Neural progenitor cell (in vitro differentiated cells): ENCODE measurements at regions not wholly inside any gene's neighbourhood (a gene's known extent, or its start where the extent isn't known, plus 50 kb on each side); places are given as distances from the start of the nearest gene placed in this dataset.

ENCODE experiments used
- DNase-seq: peaks from one replicate; pipeline ENCODE4 v3.0.0-alpha.2; 2016; ENCODE audit warnings: low spot score
- H2AFZ ChIP-seq: fragments of 200-600 bp; sonication (generic); replicated peaks from 2 replicates; pipeline ENCODE4 v1.6.1; 2016; ENCODE audit warnings: antibody characterized with exemption
- H3F3A ChIP-seq: fragments of 200-600 bp; sonication (generic); 2 replicates; pipeline ENCODE4 v1.6.1; 2016; ENCODE audit warnings: antibody characterized with exemption, low read depth
- H3K27ac ChIP-seq: fragments of 200-600 bp; sonication (generic); 2 replicates; pipeline ENCODE4 v1.5.1; 2016; ENCODE audit warnings: mild to moderate bottlenecking
- H3K27me3 ChIP-seq: fragments of 200-600 bp; sonication (generic); 2 replicates; pipeline ENCODE4 v1.6.1; 2016; ENCODE audit warnings: mild to moderate bottlenecking, moderate library complexity
- H3K36me3 ChIP-seq: fragments of 200-600 bp; sonication (generic); 2 replicates; pipeline ENCODE4 v1.5.1; 2016
- H3K4me1 ChIP-seq: fragments of 200-600 bp; sonication (generic); 2 replicates; pipeline ENCODE4 v1.6.1; 2016; ENCODE audit warnings: mixed run types
- H3K4me2 ChIP-seq: fragments of 200-600 bp; sonication (generic); 2 replicates; pipeline ENCODE4 v1.6.1; 2016
- H3K4me3 ChIP-seq: fragments of 200-600 bp; sonication (generic); 2 replicates; pipeline ENCODE4 v1.5.1; 2016
- H3K79me2 ChIP-seq: fragments of 200-600 bp; sonication (generic); 2 replicates; pipeline ENCODE4 v1.6.1; 2016; ENCODE audit warnings: low read depth
- H3K9ac ChIP-seq: fragments of 200-600 bp; sonication (generic); 2 replicates; pipeline ENCODE4 v1.6.1; 2016
- H3K9me3 ChIP-seq: fragments of 200-600 bp; sonication (generic); 2 replicates; pipeline ENCODE4 v1.5.1; 2016; ENCODE audit warnings: low read depth
- H4K20me1 ChIP-seq: fragments of 200-600 bp; sonication (generic); 2 replicates; pipeline ENCODE4 v1.6.1; 2016; ENCODE audit warnings: low read depth
- H3K27ac Mint-ChIP-seq: 3 replicates; pipeline ENCODE4 v1.8.0; 2021; ENCODE audit warnings: mixed read lengths
- H3K27me3 Mint-ChIP-seq: 2 replicates; pipeline ENCODE4 v1.8.0; 2022; ENCODE audit warnings: low read depth, mild to moderate bottlenecking, inconsistent platforms, moderate library complexity, mixed read lengths; ENCODE audit not compliant: insufficient read depth
- H3K36me3 Mint-ChIP-seq: 3 replicates; pipeline ENCODE4 v1.8.0; 2021; ENCODE audit warnings: mixed read lengths
- H3K4me1 Mint-ChIP-seq: 3 replicates; pipeline ENCODE4 v1.8.0; 2021; ENCODE audit warnings: mixed read lengths
- H3K4me3 Mint-ChIP-seq: 3 replicates; pipeline ENCODE4 v1.8.0; 2021; ENCODE audit warnings: mild to moderate bottlenecking, moderate library complexity, mixed read lengths
- H3K9me3 Mint-ChIP-seq: 3 replicates; pipeline ENCODE4 v1.8.0; 2020; ENCODE audit warnings: mixed read lengths
- EZH2 ChIP-seq: fragments of 200-600 bp; sonication (generic); IDR thresholded peaks from 2 replicates; pipeline ENCODE4 v1.6.1; 2017; ENCODE audit warnings: antibody characterized with exemption, mild to moderate bottlenecking, moderate library complexity
- EZH2phosphoT487 ChIP-seq: fragments of 200-600 bp; sonication (generic); IDR thresholded peaks from 2 replicates; pipeline ENCODE4 v1.6.1; 2017; ENCODE audit warnings: antibody characterized with exemption
- TF ChIP-seq, protein P1 (sequence below): fragments of 200-600 bp; sonication (generic); IDR thresholded peaks from 2 replicates; pipeline ENCODE4 v1.5.1; 2017; ENCODE audit warnings: antibody characterized with exemption, mild to moderate bottlenecking

GRCh38 chr15:24764375-24765171 is 89.0 kb downstream of the NPAP1 start:
- H3K9ac ChIP-seq = no peak overlapping the region
- no peak overlapping the region for H2AFZ ChIP-seq
- DNase-seq = no peak
- H3K4me3 Mint-ChIP-seq = no peak overlapping the region
- peaks cover 14% of the 10 kb centered on the region for H3F3A ChIP-seq
- no peak for TF ChIP-seq EZH2phosphoT487
- no peak for TF ChIP-seq EZH2
- TF ChIP-seq, protein P1, sequence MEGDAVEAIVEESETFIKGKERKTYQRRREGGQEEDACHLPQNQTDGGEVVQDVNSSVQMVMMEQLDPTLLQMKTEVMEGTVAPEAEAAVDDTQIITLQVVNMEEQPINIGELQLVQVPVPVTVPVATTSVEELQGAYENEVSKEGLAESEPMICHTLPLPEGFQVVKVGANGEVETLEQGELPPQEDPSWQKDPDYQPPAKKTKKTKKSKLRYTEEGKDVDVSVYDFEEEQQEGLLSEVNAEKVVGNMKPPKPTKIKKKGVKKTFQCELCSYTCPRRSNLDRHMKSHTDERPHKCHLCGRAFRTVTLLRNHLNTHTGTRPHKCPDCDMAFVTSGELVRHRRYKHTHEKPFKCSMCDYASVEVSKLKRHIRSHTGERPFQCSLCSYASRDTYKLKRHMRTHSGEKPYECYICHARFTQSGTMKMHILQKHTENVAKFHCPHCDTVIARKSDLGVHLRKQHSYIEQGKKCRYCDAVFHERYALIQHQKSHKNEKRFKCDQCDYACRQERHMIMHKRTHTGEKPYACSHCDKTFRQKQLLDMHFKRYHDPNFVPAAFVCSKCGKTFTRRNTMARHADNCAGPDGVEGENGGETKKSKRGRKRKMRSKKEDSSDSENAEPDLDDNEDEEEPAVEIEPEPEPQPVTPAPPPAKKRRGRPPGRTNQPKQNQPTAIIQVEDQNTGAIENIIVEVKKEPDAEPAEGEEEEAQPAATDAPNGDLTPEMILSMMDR = no peak
- peaks cover 5% of the 10 kb centered on the region for H3K27me3 Mint-ChIP-seq
- no peaks in the 10 kb centered on the region for H3K36me3 ChIP-seq
- no peaks in the 10 kb centered on the region for H3K27me3 ChIP-seq
- no peaks in the 10 kb centered on the region for H3K4me1 Mint-ChIP-seq
- no peak overlapping the region for H3K27ac ChIP-seq
- H3K9me3 Mint-ChIP-seq = peaks cover 4% of the 10 kb centered on the region
- H3K4me3 ChIP-seq = no peak overlapping the region
- no peak overlapping the region for H3K27ac Mint-ChIP-seq
- H3K9me3 ChIP-seq = no peaks in the 10 kb centered on the region
- H3K4me2 ChIP-seq = no peak overlapping the region
- no peaks in the 10 kb centered on the region for H3K4me1 ChIP-seq
- H3K79me2 ChIP-seq = no peaks in the 10 kb centered on the region
- no peaks in the 10 kb centered on the region for H3K36me3 Mint-ChIP-seq
- no peaks in the 10 kb centered on the region for H4K20me1 ChIP-seq

GRCh38 chr15:24766511-24767133 is 91.0 kb downstream of the NPAP1 start:
- DNase-seq = no peak
- no peak overlapping the region for H3K9ac ChIP-seq
- no peak overlapping the region for H3K4me2 ChIP-seq
- no peaks in the 10 kb centered on the region for H3K27me3 Mint-ChIP-seq
- no peak overlapping the region for H3K27ac Mint-ChIP-seq
- no peak overlapping the region for H3K27ac ChIP-seq
- no peaks in the 10 kb centered on the region for H3K27me3 ChIP-seq
- H2AFZ ChIP-seq = no peak overlapping the region
- TF ChIP-seq, protein P1 = no peak
- no peak for TF ChIP-seq EZH2
- no peak for TF ChIP-seq EZH2phosphoT487
- H3K9me3 Mint-ChIP-seq = peaks cover 2% of the 10 kb centered on the region
- no peak overlapping the region for H3K4me3 Mint-ChIP-seq
- H3K79me2 ChIP-seq = no peaks in the 10 kb centered on the region
- no peaks in the 10 kb centered on the region for H3K36me3 Mint-ChIP-seq
- H3K4me1 Mint-ChIP-seq = no peaks in the 10 kb centered on the region
- no peak overlapping the region for H3K4me3 ChIP-seq
- no peaks in the 10 kb centered on the region for H3K9me3 ChIP-seq
- H3K4me1 ChIP-seq = no peaks in the 10 kb centered on the region
- H3F3A ChIP-seq = peaks cover 14% of the 10 kb centered on the region
- no peaks in the 10 kb centered on the region for H3K36me3 ChIP-seq
- H4K20me1 ChIP-seq = no peaks in the 10 kb centered on the region

GRCh38 chr15:24772266-24772665 is 96.7 kb downstream of the NPAP1 start:
- peaks cover 11% of the 10 kb centered on the region for H3K9me3 Mint-ChIP-seq
- peak overlapping the region; percentile 64 for H2AFZ ChIP-seq
- peaks cover 13% of the 10 kb centered on the region for H3F3A ChIP-seq
- DNase-seq = peak; percentile 67
- peak overlapping the region; percentile 57 for H3K4me3 ChIP-seq
- H3K27ac ChIP-seq = peak overlapping the region; percentile 73
- no peaks in the 10 kb centered on the region for H3K36me3 ChIP-seq
- H4K20me1 ChIP-seq = no peaks in the 10 kb centered on the region
- peak overlapping the region; percentile 78 for H3K4me2 ChIP-seq
- H3K4me3 Mint-ChIP-seq = peak overlapping the region; percentile 94
- H3K4me1 ChIP-seq = no peaks in the 10 kb centered on the region
- H3K27ac Mint-ChIP-seq = no peak overlapping the region
- H3K9ac ChIP-seq = no peak overlapping the region
- TF ChIP-seq EZH2phosphoT487 (no peak), EZH2 (no peak)
- TF ChIP-seq, protein P1 = peak; percentile 56
- H3K4me1 Mint-ChIP-seq = no peaks in the 10 kb centered on the region
- H3K36me3 Mint-ChIP-seq = peaks cover 2% of the 10 kb centered on the region
- no peaks in the 10 kb centered on the region for H3K27me3 ChIP-seq
- H3K9me3 ChIP-seq = no peaks in the 10 kb centered on the region
- H3K79me2 ChIP-seq = no peaks in the 10 kb centered on the region
- peaks cover 5% of the 10 kb centered on the region for H3K27me3 Mint-ChIP-seq
